ENCODE measurements at regions not wholly inside any gene's neighbourhood (a gene's known extent, or its start where the extent isn't known, plus 50 kb on each side); places are given as distances from the start of the nearest gene placed in this dataset.
A peak's percentile ranks its signal among the peaks of the same experiment; 100 is the strongest.

DNA sequence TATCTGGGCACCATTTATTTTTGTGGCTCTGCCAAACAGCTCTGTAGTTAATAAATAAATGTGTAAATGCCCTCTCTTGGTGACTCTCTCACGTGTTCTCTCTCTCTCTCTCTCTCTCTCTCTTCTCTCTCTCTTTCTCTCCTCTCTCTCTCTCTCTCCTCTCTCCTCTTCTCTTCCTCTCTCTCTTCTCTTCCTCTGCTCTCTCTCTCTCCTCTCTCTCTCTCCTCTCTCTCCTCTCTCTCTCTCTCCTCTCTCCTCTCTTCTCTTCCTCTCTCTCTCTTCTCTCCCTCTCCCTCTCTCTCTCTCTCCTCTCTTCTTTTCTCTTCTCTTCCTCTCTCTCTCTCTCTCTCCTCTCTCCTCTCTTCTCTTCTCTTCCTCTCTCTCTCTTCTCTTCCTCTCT is 145.8 kb upstream of the TMEM72 start:
- H3K36me3 ChIP-seq (ENCODE audit: control insufficient read depth, insufficient read depth, low read length) = no peaks in the 10 kb centered on the region
- Mint-ChIP-seq H3K36me3 (no peaks in the 10 kb centered on the region), H3K9me3 (no peaks in the 10 kb centered on the region), H3K4me3 (no peak overlapping the region), H3K4me1 (no peaks in the 10 kb centered on the region), H3K27ac (no peak overlapping the region), H3K27me3 (no peaks in the 10 kb centered on the region)
- H3K9me3 ChIP-seq (ENCODE audit: control insufficient read depth in 2 of 2, low read length in 2 of 2) = no peaks in the 10 kb centered on the region
- no peak for ATAC-seq (ENCODE audit: low read depth in 2 of 2)
- no peak for DNase-seq
- no peak overlapping the region for H3K4me3 ChIP-seq (ENCODE audit: low read depth, low read length)
- no peak overlapping the region for H3K27ac ChIP-seq (ENCODE audit: insufficient read depth, low read length, poor library complexity, severe bottlenecking)
- peaks cover 5% of the 10 kb centered on the region for H3K27me3 ChIP-seq (ENCODE audit: control insufficient read depth, insufficient read depth, low read length)
- no peaks in the 10 kb centered on the region for H3K4me1 ChIP-seq (ENCODE audit: control insufficient read depth, insufficient read depth, low read length, poor library complexity, severe bottlenecking)

DNA sequence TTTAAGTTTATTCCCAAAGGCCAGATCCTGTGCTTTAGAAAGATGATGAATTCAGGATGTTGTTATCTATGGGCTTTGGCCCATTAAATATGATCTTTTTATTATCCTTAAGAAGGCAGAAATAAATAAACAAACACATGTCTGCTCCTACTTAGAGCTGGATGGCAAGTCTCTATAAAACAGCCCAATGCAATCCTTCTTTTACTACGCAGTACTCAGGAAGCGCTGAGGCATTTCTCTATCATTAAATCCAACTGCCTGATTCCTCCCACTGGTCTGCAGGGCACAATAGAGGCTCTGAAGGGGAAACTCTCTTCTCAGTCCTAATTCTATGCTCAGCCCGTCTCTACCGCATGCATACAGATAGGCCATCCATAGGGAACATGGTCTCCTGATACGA is 144.5 kb upstream of the TMEM72 start:
- Mint-ChIP-seq H3K9me3 (no peaks in the 10 kb centered on the region), H3K4me3 (no peak overlapping the region), H3K27me3 (no peaks in the 10 kb centered on the region), H3K36me3 (no peaks in the 10 kb centered on the region), H3K27ac (peak overlapping the region in 1 of 3 donors; percentile 8), H3K4me1 (no peaks in the 10 kb centered on the region)
- ATAC-seq (ENCODE audit: low read depth in 2 of 2) (no peak), DNase-seq (no peak)
- Histone ChIP-seq H3K27ac (ENCODE audit: insufficient read depth, low read length, poor library complexity, severe bottlenecking) (no peak overlapping the region), H3K27me3 (ENCODE audit: control insufficient read depth, insufficient read depth, low read length) (peaks cover 5% of the 10 kb centered on the region), H3K4me1 (ENCODE audit: control insufficient read depth, insufficient read depth, low read length, poor library complexity, severe bottlenecking) (no peaks in the 10 kb centered on the region), H3K36me3 (ENCODE audit: control insufficient read depth, insufficient read depth, low read length) (no peaks in the 10 kb centered on the region), H3K4me3 (ENCODE audit: low read depth, low read length) (no peak overlapping the region), H3K9me3 (ENCODE audit: control insufficient read depth in 2 of 2, low read length in 2 of 2) (no peaks in the 10 kb centered on the region)

DNA sequence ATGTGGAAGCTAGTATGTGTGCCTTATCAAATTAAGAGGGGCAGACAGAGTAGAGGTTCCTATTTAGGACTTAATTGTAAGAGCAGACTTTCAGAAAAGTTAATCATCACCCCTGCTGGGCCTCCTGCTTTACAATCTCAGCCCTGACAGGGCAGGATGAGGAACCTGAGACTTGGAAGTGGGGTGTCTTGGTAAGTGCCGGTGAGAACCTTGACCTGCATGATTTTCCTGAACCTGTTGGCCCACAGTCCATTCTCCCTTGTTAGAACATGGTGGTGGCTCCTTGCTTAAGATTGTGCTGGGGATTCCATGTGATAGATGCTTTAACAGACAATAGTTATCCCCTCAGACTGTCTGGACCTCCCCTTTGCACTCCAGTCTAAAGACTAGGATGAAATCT is 141.7 kb upstream of the TMEM72 start:
- Mint-ChIP-seq H3K9me3 (peaks cover 0 to 2% (median 0%) of the 10 kb centered on the region in 7 donors), H3K4me3 (no peak overlapping the region), H3K36me3 (no peaks in the 10 kb centered on the region), H3K4me1 (no peaks in the 10 kb centered on the region), H3K27me3 (no peaks in the 10 kb centered on the region), H3K27ac (no peak overlapping the region)
- no peaks in the 10 kb centered on the region for H3K36me3 ChIP-seq (ENCODE audit: control insufficient read depth, insufficient read depth, low read length)
- DNase-seq (no peak), ATAC-seq (ENCODE audit: low read depth in 2 of 2) (no peak)
- H3K9me3 ChIP-seq (ENCODE audit: control insufficient read depth in 2 of 2, low read length in 2 of 2) = no peaks in the 10 kb centered on the region
- peaks cover 5% of the 10 kb centered on the region for H3K27me3 ChIP-seq (ENCODE audit: control insufficient read depth, insufficient read depth, low read length)
- H3K4me1 ChIP-seq (ENCODE audit: control insufficient read depth, insufficient read depth, low read length, poor library complexity, severe bottlenecking) = no peaks in the 10 kb centered on the region
- H3K4me3 ChIP-seq (ENCODE audit: low read depth, low read length) = no peak overlapping the region
- H3K27ac ChIP-seq (ENCODE audit: insufficient read depth, low read length, poor library complexity, severe bottlenecking) = no peak overlapping the region

DNA sequence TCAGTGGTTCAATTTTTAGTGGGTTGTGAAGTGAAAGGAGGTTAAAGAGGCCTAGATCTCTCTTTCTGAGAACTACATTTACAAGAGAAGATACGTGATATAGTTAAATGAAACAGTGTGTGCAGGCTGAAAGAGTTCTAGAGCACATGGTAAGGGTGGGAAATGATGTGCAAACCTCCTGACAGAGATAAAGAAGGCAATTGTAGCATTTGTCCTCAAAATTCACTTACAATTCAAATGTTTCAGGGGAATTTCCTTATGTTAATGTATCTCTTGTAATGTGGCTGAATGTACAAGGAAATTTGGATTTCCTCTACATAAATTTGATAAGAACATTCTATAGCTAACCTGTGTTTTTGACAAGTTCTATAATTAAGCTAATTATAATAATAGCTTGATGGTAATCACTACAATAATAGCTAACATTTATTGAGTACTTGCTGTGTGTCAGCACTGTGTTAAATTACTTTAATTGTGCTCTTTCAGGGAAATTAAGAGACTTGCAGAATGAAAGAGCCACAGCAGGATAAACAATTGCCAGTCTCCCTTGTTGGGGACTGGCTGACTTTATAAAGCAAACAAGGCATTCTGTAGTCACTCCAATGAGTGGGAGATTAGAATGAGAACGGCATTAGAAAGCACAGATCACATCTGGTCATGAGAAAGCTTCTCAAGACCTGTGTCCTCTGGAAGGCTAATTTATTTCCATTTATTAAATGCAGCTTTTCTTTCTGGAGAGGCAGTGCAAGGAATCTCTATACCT is 139.7 kb upstream of the TMEM72 start:
- Histone ChIP-seq H3K27ac (ENCODE audit: insufficient read depth, low read length, poor library complexity, severe bottlenecking) (no peak overlapping the region), H3K27me3 (ENCODE audit: control insufficient read depth, insufficient read depth, low read length) (peaks cover 5% of the 10 kb centered on the region), H3K36me3 (ENCODE audit: control insufficient read depth, insufficient read depth, low read length) (no peaks in the 10 kb centered on the region), H3K4me1 (ENCODE audit: control insufficient read depth, insufficient read depth, low read length, poor library complexity, severe bottlenecking) (no peaks in the 10 kb centered on the region), H3K9me3 (ENCODE audit: control insufficient read depth in 2 of 2, low read length in 2 of 2) (no peaks in the 10 kb centered on the region), H3K4me3 (ENCODE audit: low read depth, low read length) (no peak overlapping the region)
- Mint-ChIP-seq H3K36me3 (no peaks in the 10 kb centered on the region), H3K27ac (no peak overlapping the region), H3K27me3 (no peaks in the 10 kb centered on the region), H3K4me1 (no peaks in the 10 kb centered on the region), H3K4me3 (no peak overlapping the region), H3K9me3 (peaks cover 0 to 2% (median 0%) of the 10 kb centered on the region in 7 donors)
- no peak for DNase-seq
- no peak for ATAC-seq (ENCODE audit: low read depth in 2 of 2)

DNA sequence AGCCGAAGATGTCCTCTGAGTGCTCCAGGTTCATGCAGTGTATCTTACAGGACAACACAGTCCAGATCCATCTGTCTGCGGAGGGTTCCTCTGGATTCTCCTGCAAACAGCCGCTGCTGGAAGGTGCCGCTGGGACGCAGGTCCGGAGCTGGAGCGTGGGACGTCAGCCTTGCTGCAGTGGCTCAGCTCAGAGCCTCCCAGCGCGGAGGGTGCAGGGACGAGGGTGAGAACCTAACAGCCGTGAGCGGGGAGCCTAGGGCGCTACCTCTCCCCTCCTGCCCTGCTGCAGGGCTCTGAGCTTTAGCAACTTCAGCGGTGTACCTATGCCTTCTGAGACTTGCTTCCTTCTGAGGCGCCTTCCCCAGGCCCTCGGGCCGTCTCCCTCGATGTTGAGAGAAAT is 137.6 kb upstream of the TMEM72 start:
- no peak for ATAC-seq (ENCODE audit: low read depth in 2 of 2)

DNA sequence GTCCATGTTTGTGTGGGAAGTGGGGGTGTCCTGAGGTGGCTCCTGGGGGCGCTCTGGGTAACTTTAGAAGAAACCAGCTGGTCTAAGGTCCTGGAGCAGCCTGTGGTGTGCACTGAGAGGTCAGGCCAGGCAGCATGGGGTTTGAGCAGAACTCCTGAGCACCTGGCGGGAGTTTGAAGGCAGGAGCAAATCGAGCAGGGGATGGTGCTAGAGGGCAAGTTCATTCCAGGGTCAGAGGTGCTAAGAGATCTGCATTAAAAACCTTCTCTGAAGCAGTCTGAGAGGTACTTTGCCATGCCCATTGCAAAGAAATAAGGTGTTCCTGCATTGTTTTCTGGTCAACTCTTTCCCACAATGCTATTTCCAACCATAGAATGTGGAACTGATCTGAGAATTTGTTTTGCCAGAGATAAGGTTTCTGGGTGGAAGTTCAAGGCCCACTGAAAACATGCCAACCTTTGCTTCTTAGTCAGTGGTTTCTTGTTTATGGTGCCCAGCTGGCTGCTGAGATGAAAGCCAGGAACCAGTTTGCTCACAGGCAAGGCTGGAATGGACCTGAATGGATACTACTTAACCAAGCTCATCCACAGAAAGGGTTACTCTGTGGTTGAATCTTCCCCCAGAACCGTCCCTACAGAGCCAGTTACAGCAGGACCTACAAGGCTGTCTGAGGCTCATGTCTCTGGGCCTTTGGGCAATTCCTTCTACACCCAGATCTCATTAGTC is 136.3 kb upstream of the TMEM72 start:
- H3K9me3 Mint-ChIP-seq = peaks cover 0 to 2% (median 0%) of the 10 kb centered on the region in 7 donors
- no peaks in the 10 kb centered on the region for H3K36me3 ChIP-seq (ENCODE audit: control insufficient read depth, insufficient read depth, low read length)
- no peaks in the 10 kb centered on the region for H3K9me3 ChIP-seq (ENCODE audit: control insufficient read depth in 2 of 2, low read length in 2 of 2)
- H3K4me1 ChIP-seq (ENCODE audit: control insufficient read depth, insufficient read depth, low read length, poor library complexity, severe bottlenecking) = no peaks in the 10 kb centered on the region
- no peak overlapping the region for H3K27ac Mint-ChIP-seq
- H3K27me3 ChIP-seq (ENCODE audit: control insufficient read depth, insufficient read depth, low read length) = peaks cover under 1% of the 10 kb centered on the region
- no peaks in the 10 kb centered on the region for H3K36me3 Mint-ChIP-seq
- ATAC-seq (ENCODE audit: low read depth in 2 of 2) (no peak), DNase-seq (no peak)
- no peak overlapping the region for H3K27ac ChIP-seq (ENCODE audit: insufficient read depth, low read length, poor library complexity, severe bottlenecking)
- H3K4me3 ChIP-seq (ENCODE audit: low read depth, low read length) = no peak overlapping the region
- H3K27me3 Mint-ChIP-seq = no peaks in the 10 kb centered on the region
- H3K4me3 Mint-ChIP-seq = no peak overlapping the region
- no peaks in the 10 kb centered on the region for H3K4me1 Mint-ChIP-seq

More for the DNA sequence above, 137.6 kb upstream of the TMEM72 start:
- H3K9me3 Mint-ChIP-seq = peaks cover 0 to 2% (median 0%) of the 10 kb centered on the region in 7 donors
- Histone ChIP-seq H3K4me1 (ENCODE audit: control insufficient read depth, insufficient read depth, low read length, poor library complexity, severe bottlenecking) (no peaks in the 10 kb centered on the region), H3K4me3 (ENCODE audit: low read depth, low read length) (no peak overlapping the region), H3K9me3 (ENCODE audit: control insufficient read depth in 2 of 2, low read length in 2 of 2) (no peaks in the 10 kb centered on the region), H3K36me3 (ENCODE audit: control insufficient read depth, insufficient read depth, low read length) (no peaks in the 10 kb centered on the region), H3K27me3 (ENCODE audit: control insufficient read depth, insufficient read depth, low read length) (peaks cover 5% of the 10 kb centered on the region), H3K27ac (ENCODE audit: insufficient read depth, low read length, poor library complexity, severe bottlenecking) (no peak overlapping the region)
- DNase-seq = no peak
- H3K36me3 Mint-ChIP-seq = no peaks in the 10 kb centered on the region
- H3K27me3 Mint-ChIP-seq = no peaks in the 10 kb centered on the region
- H3K27ac Mint-ChIP-seq = no peak overlapping the region
- H3K4me1 Mint-ChIP-seq = no peaks in the 10 kb centered on the region
- H3K4me3 Mint-ChIP-seq = no peak overlapping the region

DNA sequence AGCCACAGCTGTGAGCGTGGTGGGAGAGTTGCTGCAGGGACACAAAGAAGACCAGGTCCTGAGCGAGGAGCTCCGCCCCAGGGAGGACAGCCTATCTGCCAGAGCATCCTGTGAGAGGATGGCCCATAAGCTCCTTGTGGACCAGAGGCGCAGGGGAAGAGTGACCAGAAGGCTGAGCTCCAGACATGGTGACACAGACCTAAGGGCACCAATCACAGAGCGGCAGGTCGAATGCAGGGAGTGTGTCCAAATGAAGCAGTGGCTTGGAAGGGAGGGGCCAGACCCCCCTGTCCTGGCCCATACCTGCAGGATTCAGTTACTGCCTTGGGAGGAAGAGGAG is 135.8 kb upstream of the TMEM72 start:
- no peak overlapping the region for H3K4me3 ChIP-seq (ENCODE audit: low read depth, low read length)
- no peaks in the 10 kb centered on the region for H3K27me3 Mint-ChIP-seq
- no peaks in the 10 kb centered on the region for H3K36me3 Mint-ChIP-seq
- no peak for DNase-seq
- no peak overlapping the region for H3K4me3 Mint-ChIP-seq
- H3K27ac Mint-ChIP-seq = no peak overlapping the region
- H3K4me1 Mint-ChIP-seq = no peaks in the 10 kb centered on the region
- H3K27me3 ChIP-seq (ENCODE audit: control insufficient read depth, insufficient read depth, low read length) = no peaks in the 10 kb centered on the region
- no peaks in the 10 kb centered on the region for H3K9me3 ChIP-seq (ENCODE audit: control insufficient read depth in 2 of 2, low read length in 2 of 2)
- no peaks in the 10 kb centered on the region for H3K36me3 ChIP-seq (ENCODE audit: control insufficient read depth, insufficient read depth, low read length)
- no peaks in the 10 kb centered on the region for H3K4me1 ChIP-seq (ENCODE audit: control insufficient read depth, insufficient read depth, low read length, poor library complexity, severe bottlenecking)
- no peak overlapping the region for H3K27ac ChIP-seq (ENCODE audit: insufficient read depth, low read length, poor library complexity, severe bottlenecking)
- ATAC-seq (ENCODE audit: low read depth in 2 of 2) = no peak
- H3K9me3 Mint-ChIP-seq = peaks cover 0 to 2% (median 0%) of the 10 kb centered on the region in 7 donors

DNA sequence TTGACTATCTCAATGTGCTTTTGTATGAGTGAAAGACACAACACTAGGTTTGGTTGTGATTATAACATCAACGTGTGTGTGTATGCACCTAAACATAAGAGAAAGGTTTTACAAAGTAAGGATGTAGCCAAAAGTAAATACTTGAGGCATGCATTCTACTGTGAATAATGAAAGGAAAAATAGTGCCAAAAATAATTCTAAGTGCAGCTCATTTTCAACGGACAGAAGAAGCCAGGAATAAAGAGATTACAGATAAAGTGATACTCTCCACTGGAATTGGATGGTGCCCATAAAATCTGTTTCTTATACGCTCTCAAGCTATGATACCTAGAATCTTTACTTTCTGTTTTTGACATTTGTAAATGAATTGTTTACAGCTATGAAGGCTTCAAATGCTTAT is 135.0 kb upstream of the TMEM72 start:
- H3K27me3 Mint-ChIP-seq = no peaks in the 10 kb centered on the region
- ATAC-seq (ENCODE audit: low read depth in 2 of 2) (no peak), DNase-seq (no peak)
- no peak overlapping the region for H3K27ac Mint-ChIP-seq
- no peak overlapping the region for H3K4me3 Mint-ChIP-seq
- H3K4me1 Mint-ChIP-seq = no peaks in the 10 kb centered on the region
- H3K27me3 ChIP-seq (ENCODE audit: control insufficient read depth, insufficient read depth, low read length) = no peaks in the 10 kb centered on the region
- peaks cover 0 to 2% (median 0%) of the 10 kb centered on the region in 7 donors for H3K9me3 Mint-ChIP-seq
- no peaks in the 10 kb centered on the region for H3K36me3 Mint-ChIP-seq
- H3K36me3 ChIP-seq (ENCODE audit: control insufficient read depth, insufficient read depth, low read length) = no peaks in the 10 kb centered on the region
- H3K9me3 ChIP-seq (ENCODE audit: control insufficient read depth in 2 of 2, low read length in 2 of 2) = no peaks in the 10 kb centered on the region
- H3K4me1 ChIP-seq (ENCODE audit: control insufficient read depth, insufficient read depth, low read length, poor library complexity, severe bottlenecking) = no peaks in the 10 kb centered on the region
- no peak overlapping the region for H3K4me3 ChIP-seq (ENCODE audit: low read depth, low read length)
- no peak overlapping the region for H3K27ac ChIP-seq (ENCODE audit: insufficient read depth, low read length, poor library complexity, severe bottlenecking)

Data from CD4-positive, CD25-positive, alpha-beta regulatory T cell (primary cell).